ENCODE measurements at regions not wholly inside any gene's neighbourhood (a gene's known extent, or its start where the extent isn't known, plus 50 kb on each side); places are given as distances from the start of the nearest gene placed in this dataset.

- Histone ChIP-seq H3K27me3 (ENCODE audit: insufficient read depth, low read length) (no peaks in the 10 kb centered on the region), H3K4me3 (ENCODE audit: low read length) (no peak overlapping the region), H3K36me3 (ENCODE audit: insufficient read depth, low read depth, low read length) (no peaks in the 10 kb centered on the region), H3K27ac (ENCODE audit: low read length) (no peak overlapping the region), H3K4me1 (ENCODE audit: insufficient read depth, low read length) (no peaks in the 10 kb centered on the region), H3K9me3 (ENCODE audit: insufficient read depth, low read depth, low read length) (no peaks in the 10 kb centered on the region), H3K9ac (ENCODE audit: low read depth, low read length) (no peak overlapping the region)
Measured at GRCh38 chr2:133774654-133775015, 206.4 kb upstream of the NCKAP5 start.

GRCh38 chr2:133776936-133777573, 208.8 kb upstream of the NCKAP5 start:
- no peak overlapping the region for H3K27ac ChIP-seq (ENCODE audit: low read length)

GRCh38 chr2:133777574-133777960, 209.3 kb upstream of the NCKAP5 start:
- H3K4me3 ChIP-seq (ENCODE audit: low read length): no peak overlapping the region

More at GRCh38 chr2:133776936-133777573, 208.8 kb upstream of the NCKAP5 start:
- H3K4me1 ChIP-seq (ENCODE audit: insufficient read depth, low read length): no peaks in the 10 kb centered on the region
- H3K27me3 ChIP-seq (ENCODE audit: insufficient read depth, low read length): no peaks in the 10 kb centered on the region
- no peak overlapping the region for H3K4me3 ChIP-seq (ENCODE audit: low read length)
- no peaks in the 10 kb centered on the region for H3K9me3 ChIP-seq (ENCODE audit: insufficient read depth, low read depth, low read length)
- no peak overlapping the region for H3K9ac ChIP-seq (ENCODE audit: low read depth, low read length)
- H3K36me3 ChIP-seq (ENCODE audit: insufficient read depth, low read depth, low read length): no peaks in the 10 kb centered on the region

GRCh38 chr2:133780099-133780996, 212.1 kb upstream of the NCKAP5 start:
- no peaks in the 10 kb centered on the region for H3K9me3 ChIP-seq (ENCODE audit: insufficient read depth, low read depth, low read length)
- no peaks in the 10 kb centered on the region for H3K36me3 ChIP-seq (ENCODE audit: insufficient read depth, low read depth, low read length)
- H3K9ac ChIP-seq (ENCODE audit: low read depth, low read length): no peak overlapping the region
- H3K27me3 ChIP-seq (ENCODE audit: insufficient read depth, low read length): no peaks in the 10 kb centered on the region
- no peaks in the 10 kb centered on the region for H3K4me1 ChIP-seq (ENCODE audit: insufficient read depth, low read length)
- H3K27ac ChIP-seq (ENCODE audit: low read length): no peak overlapping the region
- H3K4me3 ChIP-seq (ENCODE audit: low read length): no peak overlapping the region

More at GRCh38 chr2:133777574-133777960, 209.3 kb upstream of the NCKAP5 start:
- Histone ChIP-seq H3K4me1 (ENCODE audit: insufficient read depth, low read length) (no peaks in the 10 kb centered on the region), H3K9me3 (ENCODE audit: insufficient read depth, low read depth, low read length) (no peaks in the 10 kb centered on the region), H3K9ac (ENCODE audit: low read depth, low read length) (no peak overlapping the region), H3K27me3 (ENCODE audit: insufficient read depth, low read length) (no peaks in the 10 kb centered on the region), H3K36me3 (ENCODE audit: insufficient read depth, low read depth, low read length) (no peaks in the 10 kb centered on the region), H3K27ac (ENCODE audit: low read length) (no peak overlapping the region)

- no peak overlapping the region for H3K4me3 ChIP-seq (ENCODE audit: low read length)
- no peaks in the 10 kb centered on the region for H3K9me3 ChIP-seq (ENCODE audit: insufficient read depth, low read depth, low read length)
- no peak overlapping the region for H3K9ac ChIP-seq (ENCODE audit: low read depth, low read length)
- H3K27me3 ChIP-seq (ENCODE audit: insufficient read depth, low read length): no peaks in the 10 kb centered on the region
- H3K36me3 ChIP-seq (ENCODE audit: insufficient read depth, low read depth, low read length): no peaks in the 10 kb centered on the region
- no peak overlapping the region for H3K27ac ChIP-seq (ENCODE audit: low read length)
- no peaks in the 10 kb centered on the region for H3K4me1 ChIP-seq (ENCODE audit: insufficient read depth, low read length)
Measured at GRCh38 chr2:133780997-133781513, 212.8 kb upstream of the NCKAP5 start.

GRCh38 chr2:133787207-133787606, 218.9 kb upstream of the NCKAP5 start:
- Histone ChIP-seq H3K36me3 (ENCODE audit: insufficient read depth, low read depth, low read length) (no peaks in the 10 kb centered on the region), H3K9ac (ENCODE audit: low read depth, low read length) (no peak overlapping the region), H3K4me1 (ENCODE audit: insufficient read depth, low read length) (no peaks in the 10 kb centered on the region), H3K9me3 (ENCODE audit: insufficient read depth, low read depth, low read length) (no peaks in the 10 kb centered on the region), H3K27ac (ENCODE audit: low read length) (no peak overlapping the region), H3K4me3 (ENCODE audit: low read length) (no peak overlapping the region), H3K27me3 (ENCODE audit: insufficient read depth, low read length) (no peaks in the 10 kb centered on the region)

GRCh38 chr2:133787651-133788050, 219.4 kb upstream of the NCKAP5 start:
- Histone ChIP-seq H3K9me3 (ENCODE audit: insufficient read depth, low read depth, low read length) (no peaks in the 10 kb centered on the region), H3K4me3 (ENCODE audit: low read length) (no peak overlapping the region), H3K27ac (ENCODE audit: low read length) (no peak overlapping the region), H3K27me3 (ENCODE audit: insufficient read depth, low read length) (no peaks in the 10 kb centered on the region), H3K36me3 (ENCODE audit: insufficient read depth, low read depth, low read length) (no peaks in the 10 kb centered on the region), H3K9ac (ENCODE audit: low read depth, low read length) (no peak overlapping the region), H3K4me1 (ENCODE audit: insufficient read depth, low read length) (no peaks in the 10 kb centered on the region)

GRCh38 chr2:133788386-133788785, 220.1 kb upstream of the NCKAP5 start:
- H3K9me3 ChIP-seq (ENCODE audit: insufficient read depth, low read depth, low read length): no peaks in the 10 kb centered on the region
- no peaks in the 10 kb centered on the region for H3K27me3 ChIP-seq (ENCODE audit: insufficient read depth, low read length)
- H3K27ac ChIP-seq (ENCODE audit: low read length): no peak overlapping the region
- H3K4me3 ChIP-seq (ENCODE audit: low read length): no peak overlapping the region
- no peaks in the 10 kb centered on the region for H3K4me1 ChIP-seq (ENCODE audit: insufficient read depth, low read length)
- no peak overlapping the region for H3K9ac ChIP-seq (ENCODE audit: low read depth, low read length)
- H3K36me3 ChIP-seq (ENCODE audit: insufficient read depth, low read depth, low read length): no peaks in the 10 kb centered on the region

GRCh38 chr2:133789743-133790142, 221.5 kb upstream of the NCKAP5 start:
- no peaks in the 10 kb centered on the region for H3K4me1 ChIP-seq (ENCODE audit: insufficient read depth, low read length)
- H3K9me3 ChIP-seq (ENCODE audit: insufficient read depth, low read depth, low read length): peaks cover 5% of the 10 kb centered on the region; the same call in 1 of the 2 replicates
- H3K27me3 ChIP-seq (ENCODE audit: insufficient read depth, low read length): no peaks in the 10 kb centered on the region
- no peak overlapping the region for H3K27ac ChIP-seq (ENCODE audit: low read length)
- no peak overlapping the region for H3K4me3 ChIP-seq (ENCODE audit: low read length)
- no peaks in the 10 kb centered on the region for H3K36me3 ChIP-seq (ENCODE audit: insufficient read depth, low read depth, low read length)
- H3K9ac ChIP-seq (ENCODE audit: low read depth, low read length): no peak overlapping the region

GRCh38 chr2:133790711-133791110, 222.4 kb upstream of the NCKAP5 start:
- H3K27ac ChIP-seq (ENCODE audit: low read length): no peak overlapping the region
- H3K4me3 ChIP-seq (ENCODE audit: low read length): no peak overlapping the region
- H3K9ac ChIP-seq (ENCODE audit: low read depth, low read length): no peak overlapping the region
- peaks cover 5% of the 10 kb centered on the region; the same call in 1 of the 2 replicates for H3K9me3 ChIP-seq (ENCODE audit: insufficient read depth, low read depth, low read length)
- H3K36me3 ChIP-seq (ENCODE audit: insufficient read depth, low read depth, low read length): no peaks in the 10 kb centered on the region
- no peaks in the 10 kb centered on the region for H3K4me1 ChIP-seq (ENCODE audit: insufficient read depth, low read length)
- no peaks in the 10 kb centered on the region for H3K27me3 ChIP-seq (ENCODE audit: insufficient read depth, low read length)

- no peak overlapping the region for H3K27ac ChIP-seq (ENCODE audit: low read length)
- no peaks in the 10 kb centered on the region for H3K27me3 ChIP-seq (ENCODE audit: insufficient read depth, low read length)
- H3K4me3 ChIP-seq (ENCODE audit: low read length): no peak overlapping the region
- H3K9me3 ChIP-seq (ENCODE audit: insufficient read depth, low read depth, low read length): peaks cover 5% of the 10 kb centered on the region; the same call in 1 of the 2 replicates
- no peaks in the 10 kb centered on the region for H3K36me3 ChIP-seq (ENCODE audit: insufficient read depth, low read depth, low read length)
- no peaks in the 10 kb centered on the region for H3K4me1 ChIP-seq (ENCODE audit: insufficient read depth, low read length)
- no peak overlapping the region for H3K9ac ChIP-seq (ENCODE audit: low read depth, low read length)
Measured at GRCh38 chr2:133791191-133791590, 222.9 kb upstream of the NCKAP5 start.

- Histone ChIP-seq H3K4me1 (ENCODE audit: insufficient read depth, low read length) (no peaks in the 10 kb centered on the region), H3K9ac (ENCODE audit: low read depth, low read length) (no peak overlapping the region), H3K36me3 (ENCODE audit: insufficient read depth, low read depth, low read length) (no peaks in the 10 kb centered on the region), H3K4me3 (ENCODE audit: low read length) (no peak overlapping the region), H3K27ac (ENCODE audit: low read length) (no peak overlapping the region), H3K9me3 (ENCODE audit: insufficient read depth, low read depth, low read length) (peaks cover 9% of the 10 kb centered on the region), H3K27me3 (ENCODE audit: insufficient read depth, low read length) (no peaks in the 10 kb centered on the region)
Measured at GRCh38 chr2:133792223-133792622, 224.0 kb upstream of the NCKAP5 start.
